HEK293 (cell line): ENCODE measurements at regions not wholly inside any gene's neighbourhood (a gene's known extent, or its start where the extent isn't known, plus 50 kb on each side); places are given as distances from the start of the nearest gene placed in this dataset.

Source experiments
- CTCF ChIA-PET: fragments of 350-600 bp; formaldehyde crosslinking; extraction: SDS; loops from one replicate; lab custom pipeline; 2021; ENCODE audit warnings: antibody characterized with exemption; lab: Yijun Ruan, JAX
- POLR2A ChIA-PET: fragments of 300-600 bp; formaldehyde crosslinking; extraction: SDS; loops from one replicate; lab custom pipeline; 2020; ENCODE audit warnings: antibody characterized with exemption, inconsistent platforms; lab: Yijun Ruan, JAX
- H3K27ac ChIP-seq: fragments of 200-500 bp; sonication (Bioruptor generic); 2 replicates; pipeline ENCODE4 v1.5.1; 2014; ENCODE audit warnings: low read depth, low read length, control low read depth, inconsistent platforms; ENCODE audit errors: extremely low read depth
- H3K36me3 ChIP-seq, 2 experiments: fragments of 200-500 bp in 1 of 2; sonication (Bioruptor generic) in 1 of 2; 1 replicate in 1 of 2; 2 replicates in 1 of 2; pipeline ENCODE4 v1.5.1; 2014 to 2017; ENCODE audit warnings: inconsistent platforms in 2 of 2, low read length in 2 of 2; ENCODE audit not compliant: control insufficient read depth in 2 of 2, insufficient read depth in 1 of 2
- H3K4me1 ChIP-seq: fragments of 200-500 bp; sonication (Bioruptor generic); 2 replicates; pipeline ENCODE4 v1.5.1; 2014; ENCODE audit warnings: mild to moderate bottlenecking, low read length, inconsistent platforms; ENCODE audit not compliant: control insufficient read depth, insufficient read depth
- H3K4me3 ChIP-seq: 2 replicates; pipeline ENCODE4 v1.5.1; 2011; ENCODE audit warnings: low read depth, mild to moderate bottlenecking, control low read depth, low read length, moderate library complexity
- H3K9me3 ChIP-seq: fragments of 200-500 bp; sonication (Bioruptor generic); 2 replicates; pipeline ENCODE4 v1.5.1; 2014; ENCODE audit warnings: low read depth, low read length, inconsistent platforms; ENCODE audit not compliant: control insufficient read depth, insufficient read depth
- GLIS2 ChIP-seq: fragments of 450-650 bp; formaldehyde crosslinking; IDR thresholded peaks from 2 replicates; pipeline ENCODE4 v1.5.1; 2016; ENCODE audit warnings: missing biosample characterization, missing genetic modification characterization
- MEIS1 ChIP-seq: sonication (generic); formaldehyde crosslinking; IDR thresholded peaks from 2 replicates; pipeline ENCODE4 v1.8.1; 2022; ENCODE audit warnings: missing genetic modification reagents, mild to moderate bottlenecking, borderline replicate concordance
- SCRT2 ChIP-seq: fragments of 450-650 bp; formaldehyde crosslinking; IDR thresholded peaks from 2 replicates; pipeline ENCODE4 v1.5.1; 2016; ENCODE audit warnings: missing biosample characterization, missing genetic modification characterization
- ZNF175 ChIP-seq: fragments of 450-650 bp; formaldehyde crosslinking; IDR thresholded peaks from 2 replicates; pipeline ENCODE4 v1.5.1; 2016; ENCODE audit warnings: missing biosample characterization, missing genetic modification characterization
- ZNF19 ChIP-seq: fragments of 450-650 bp; formaldehyde crosslinking; IDR thresholded peaks from 2 replicates; pipeline ENCODE4; 2016; ENCODE audit warnings: missing biosample characterization, missing genetic modification characterization, low read depth
- ZNF2 ChIP-seq: fragments of 450-650 bp; formaldehyde crosslinking; IDR thresholded peaks from 2 replicates; pipeline ENCODE4 v1.5.1; 2016; ENCODE audit warnings: missing biosample characterization, missing genetic modification characterization
- ZNF510 ChIP-seq: fragments of 450-650 bp; formaldehyde crosslinking; IDR thresholded peaks from 2 replicates; pipeline ENCODE4 v1.5.1; 2018; ENCODE audit warnings: mild to moderate bottlenecking, missing genetic modification characterization, missing biosample characterization; ENCODE audit not compliant: insufficient replicate concordance
- ZNF530 ChIP-seq: fragments of 450-650 bp; formaldehyde crosslinking; IDR thresholded peaks from 2 replicates; pipeline ENCODE4 v1.5.1; 2016; ENCODE audit warnings: low read depth, missing biosample characterization, missing genetic modification characterization
- ZNF544 ChIP-seq: fragments of 450-650 bp; formaldehyde crosslinking; IDR thresholded peaks from 2 replicates; pipeline ENCODE4 v1.5.0; 2017; ENCODE audit warnings: missing biosample characterization, missing genetic modification characterization
- ZNF623 ChIP-seq: fragments of 450-650 bp; formaldehyde crosslinking; IDR thresholded peaks from 2 replicates; pipeline ENCODE4 v1.5.1; 2016; ENCODE audit warnings: missing biosample characterization, missing genetic modification characterization
- ZNF654 ChIP-seq: fragments of 450-650 bp; formaldehyde crosslinking; IDR thresholded peaks from 2 replicates; pipeline ENCODE4 v1.5.1; 2016; ENCODE audit warnings: low read depth, missing biosample characterization, missing genetic modification characterization
- ZNF785 ChIP-seq: fragments of 450-650 bp; formaldehyde crosslinking; IDR thresholded peaks from 2 replicates; pipeline ENCODE4 v1.5.1; 2016; ENCODE audit warnings: missing biosample characterization, missing genetic modification characterization
- ZNF843 ChIP-seq: fragments of 450-650 bp; formaldehyde crosslinking; IDR thresholded peaks from 2 replicates; pipeline ENCODE4 v1.5.1; 2016; ENCODE audit warnings: missing biosample characterization, missing genetic modification characterization
- ZSCAN16 ChIP-seq: fragments of 450-650 bp; formaldehyde crosslinking; IDR thresholded peaks from 2 replicates; pipeline ENCODE4 v1.5.1; 2016; ENCODE audit warnings: missing biosample characterization, missing genetic modification characterization
- TF ChIP-seq, protein P1 (sequence below): fragments of 450-650 bp; formaldehyde crosslinking; conservative IDR thresholded peaks from 2 replicates; pipeline ENCODE4 v1.5.1; 2016; ENCODE audit warnings: low read depth, missing biosample characterization, missing genetic modification characterization
- TF ChIP-seq, protein P2 (sequence below): fragments of 450-650 bp; formaldehyde crosslinking; IDR thresholded peaks from 2 replicates; pipeline ENCODE4 v1.5.1; 2016; ENCODE audit warnings: missing biosample characterization, missing genetic modification characterization
- TF ChIP-seq, protein P3 (sequence below): fragments of 450-650 bp; formaldehyde crosslinking; IDR thresholded peaks from 2 replicates; pipeline ENCODE4 v1.5.1; 2016; ENCODE audit warnings: missing biosample characterization, missing genetic modification characterization
- TF ChIP-seq, protein P4 (sequence below): fragments of 450-650 bp; formaldehyde crosslinking; IDR thresholded peaks from 2 replicates; pipeline ENCODE4 v1.5.1; 2016; ENCODE audit warnings: missing biosample characterization, missing genetic modification characterization, borderline replicate concordance
- TF ChIP-seq, protein P5 (sequence below): fragments of 450-650 bp; IDR thresholded peaks from 2 replicates; pipeline ENCODE4 v1.5.1; 2018; ENCODE audit warnings: missing biosample characterization, missing genetic modification characterization

DNA sequence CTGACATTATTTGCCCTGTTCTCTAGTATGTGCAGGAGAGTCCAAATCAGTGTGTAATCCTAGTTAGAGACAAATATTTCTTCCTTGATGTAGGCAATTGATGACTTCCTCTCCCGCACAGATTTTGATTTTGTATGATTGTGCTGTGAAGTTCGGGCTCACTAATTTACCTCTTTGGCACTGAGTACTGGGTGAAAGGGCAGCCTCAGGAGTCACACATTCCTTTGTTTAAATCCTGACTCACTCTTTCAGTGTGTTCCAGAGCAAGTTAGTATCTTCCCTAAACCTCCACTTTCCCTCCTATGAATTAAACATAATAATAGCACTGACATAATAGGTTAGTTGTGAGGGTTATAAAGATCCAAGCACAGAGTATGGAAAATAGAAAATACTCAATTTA lies 269.7 kb downstream of the ISL1 start:
- POLR2A ChIA-PET, result no interaction called here
- H3K4me3 ChIP-seq, result no peak overlapping the region
- no peaks in the 10 kb centered on the region for H3K9me3 ChIP-seq
- H3K27ac ChIP-seq, result no peak overlapping the region
- H3K4me1 ChIP-seq, result peaks cover 4% of the 10 kb centered on the region; the same call in 1 of the 2 replicates
- no peaks in the 10 kb centered on the region for H3K36me3 ChIP-seq
- CTCF ChIA-PET, result interaction anchor here (0.8 kb wide), 1 partner anchor 326 kb away, joined by 3 read pairs; no protein-coding TSS in a partner anchor
- no peak for TF ChIP-seq ZNF19
- TF ChIP-seq, protein P1, sequence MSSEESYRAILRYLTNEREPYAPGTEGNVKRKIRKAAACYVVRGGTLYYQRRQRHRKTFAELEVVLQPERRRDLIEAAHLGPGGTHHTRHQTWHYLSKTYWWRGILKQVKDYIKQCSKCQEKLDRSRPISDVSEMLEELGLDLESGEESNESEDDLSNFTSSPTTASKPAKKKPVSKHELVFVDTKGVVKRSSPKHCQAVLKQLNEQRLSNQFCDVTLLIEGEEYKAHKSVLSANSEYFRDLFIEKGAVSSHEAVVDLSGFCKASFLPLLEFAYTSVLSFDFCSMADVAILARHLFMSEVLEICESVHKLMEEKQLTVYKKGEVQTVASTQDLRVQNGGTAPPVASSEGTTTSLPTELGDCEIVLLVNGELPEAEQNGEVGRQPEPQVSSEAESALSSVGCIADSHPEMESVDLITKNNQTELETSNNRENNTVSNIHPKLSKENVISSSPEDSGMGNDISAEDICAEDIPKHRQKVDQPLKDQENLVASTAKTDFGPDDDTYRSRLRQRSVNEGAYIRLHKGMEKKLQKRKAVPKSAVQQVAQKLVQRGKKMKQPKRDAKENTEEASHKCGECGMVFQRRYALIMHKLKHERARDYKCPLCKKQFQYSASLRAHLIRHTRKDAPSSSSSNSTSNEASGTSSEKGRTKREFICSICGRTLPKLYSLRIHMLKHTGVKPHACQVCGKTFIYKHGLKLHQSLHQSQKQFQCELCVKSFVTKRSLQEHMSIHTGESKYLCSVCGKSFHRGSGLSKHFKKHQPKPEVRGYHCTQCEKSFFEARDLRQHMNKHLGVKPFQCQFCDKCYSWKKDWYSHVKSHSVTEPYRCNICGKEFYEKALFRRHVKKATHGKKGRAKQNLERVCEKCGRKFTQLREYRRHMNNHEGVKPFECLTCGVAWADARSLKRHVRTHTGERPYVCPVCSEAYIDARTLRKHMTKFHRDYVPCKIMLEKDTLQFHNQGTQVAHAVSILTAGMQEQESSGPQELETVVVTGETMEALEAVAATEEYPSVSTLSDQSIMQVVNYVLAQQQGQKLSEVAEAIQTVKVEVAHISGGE (tag by site-specific recombination), result no peak
- TF ChIP-seq ZNF2 (tag by site-specific recombination), result no peak
- TF ChIP-seq ZNF785, result no peak
- no peak for TF ChIP-seq ZNF843 (tag by site-specific recombination)
- TF ChIP-seq ZNF623 (tag by site-specific recombination), result no peak
- TF ChIP-seq, protein P2, sequence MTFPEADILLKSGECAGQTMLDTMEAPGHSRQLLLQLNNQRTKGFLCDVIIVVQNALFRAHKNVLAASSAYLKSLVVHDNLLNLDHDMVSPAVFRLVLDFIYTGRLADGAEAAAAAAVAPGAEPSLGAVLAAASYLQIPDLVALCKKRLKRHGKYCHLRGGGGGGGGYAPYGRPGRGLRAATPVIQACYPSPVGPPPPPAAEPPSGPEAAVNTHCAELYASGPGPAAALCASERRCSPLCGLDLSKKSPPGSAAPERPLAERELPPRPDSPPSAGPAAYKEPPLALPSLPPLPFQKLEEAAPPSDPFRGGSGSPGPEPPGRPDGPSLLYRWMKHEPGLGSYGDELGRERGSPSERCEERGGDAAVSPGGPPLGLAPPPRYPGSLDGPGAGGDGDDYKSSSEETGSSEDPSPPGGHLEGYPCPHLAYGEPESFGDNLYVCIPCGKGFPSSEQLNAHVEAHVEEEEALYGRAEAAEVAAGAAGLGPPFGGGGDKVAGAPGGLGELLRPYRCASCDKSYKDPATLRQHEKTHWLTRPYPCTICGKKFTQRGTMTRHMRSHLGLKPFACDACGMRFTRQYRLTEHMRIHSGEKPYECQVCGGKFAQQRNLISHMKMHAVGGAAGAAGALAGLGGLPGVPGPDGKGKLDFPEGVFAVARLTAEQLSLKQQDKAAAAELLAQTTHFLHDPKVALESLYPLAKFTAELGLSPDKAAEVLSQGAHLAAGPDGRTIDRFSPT (tag by site-specific recombination), result no peak
- TF ChIP-seq, protein P3, sequence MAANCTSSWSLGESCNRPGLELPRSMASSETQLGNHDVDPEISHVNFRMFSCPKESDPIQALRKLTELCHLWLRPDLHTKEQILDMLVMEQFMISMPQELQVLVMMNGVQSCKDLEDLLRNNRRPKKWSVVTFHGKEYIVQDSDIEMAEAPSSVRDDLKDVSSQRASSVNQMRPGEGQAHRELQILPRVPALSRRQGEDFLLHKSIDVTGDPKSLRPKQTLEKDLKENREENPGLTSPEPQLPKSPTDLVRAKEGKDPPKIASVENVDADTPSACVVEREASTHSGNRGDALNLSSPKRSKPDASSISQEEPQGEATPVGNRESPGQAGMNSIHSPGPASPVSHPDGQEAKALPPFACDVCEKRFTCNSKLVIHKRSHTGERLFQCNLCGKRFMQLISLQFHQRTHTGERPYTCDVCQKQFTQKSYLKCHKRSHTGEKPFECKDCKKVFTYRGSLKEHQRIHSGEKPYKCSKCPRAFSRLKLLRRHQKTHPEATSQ (tag by site-specific recombination), result no peak
- TF ChIP-seq, protein P4, sequence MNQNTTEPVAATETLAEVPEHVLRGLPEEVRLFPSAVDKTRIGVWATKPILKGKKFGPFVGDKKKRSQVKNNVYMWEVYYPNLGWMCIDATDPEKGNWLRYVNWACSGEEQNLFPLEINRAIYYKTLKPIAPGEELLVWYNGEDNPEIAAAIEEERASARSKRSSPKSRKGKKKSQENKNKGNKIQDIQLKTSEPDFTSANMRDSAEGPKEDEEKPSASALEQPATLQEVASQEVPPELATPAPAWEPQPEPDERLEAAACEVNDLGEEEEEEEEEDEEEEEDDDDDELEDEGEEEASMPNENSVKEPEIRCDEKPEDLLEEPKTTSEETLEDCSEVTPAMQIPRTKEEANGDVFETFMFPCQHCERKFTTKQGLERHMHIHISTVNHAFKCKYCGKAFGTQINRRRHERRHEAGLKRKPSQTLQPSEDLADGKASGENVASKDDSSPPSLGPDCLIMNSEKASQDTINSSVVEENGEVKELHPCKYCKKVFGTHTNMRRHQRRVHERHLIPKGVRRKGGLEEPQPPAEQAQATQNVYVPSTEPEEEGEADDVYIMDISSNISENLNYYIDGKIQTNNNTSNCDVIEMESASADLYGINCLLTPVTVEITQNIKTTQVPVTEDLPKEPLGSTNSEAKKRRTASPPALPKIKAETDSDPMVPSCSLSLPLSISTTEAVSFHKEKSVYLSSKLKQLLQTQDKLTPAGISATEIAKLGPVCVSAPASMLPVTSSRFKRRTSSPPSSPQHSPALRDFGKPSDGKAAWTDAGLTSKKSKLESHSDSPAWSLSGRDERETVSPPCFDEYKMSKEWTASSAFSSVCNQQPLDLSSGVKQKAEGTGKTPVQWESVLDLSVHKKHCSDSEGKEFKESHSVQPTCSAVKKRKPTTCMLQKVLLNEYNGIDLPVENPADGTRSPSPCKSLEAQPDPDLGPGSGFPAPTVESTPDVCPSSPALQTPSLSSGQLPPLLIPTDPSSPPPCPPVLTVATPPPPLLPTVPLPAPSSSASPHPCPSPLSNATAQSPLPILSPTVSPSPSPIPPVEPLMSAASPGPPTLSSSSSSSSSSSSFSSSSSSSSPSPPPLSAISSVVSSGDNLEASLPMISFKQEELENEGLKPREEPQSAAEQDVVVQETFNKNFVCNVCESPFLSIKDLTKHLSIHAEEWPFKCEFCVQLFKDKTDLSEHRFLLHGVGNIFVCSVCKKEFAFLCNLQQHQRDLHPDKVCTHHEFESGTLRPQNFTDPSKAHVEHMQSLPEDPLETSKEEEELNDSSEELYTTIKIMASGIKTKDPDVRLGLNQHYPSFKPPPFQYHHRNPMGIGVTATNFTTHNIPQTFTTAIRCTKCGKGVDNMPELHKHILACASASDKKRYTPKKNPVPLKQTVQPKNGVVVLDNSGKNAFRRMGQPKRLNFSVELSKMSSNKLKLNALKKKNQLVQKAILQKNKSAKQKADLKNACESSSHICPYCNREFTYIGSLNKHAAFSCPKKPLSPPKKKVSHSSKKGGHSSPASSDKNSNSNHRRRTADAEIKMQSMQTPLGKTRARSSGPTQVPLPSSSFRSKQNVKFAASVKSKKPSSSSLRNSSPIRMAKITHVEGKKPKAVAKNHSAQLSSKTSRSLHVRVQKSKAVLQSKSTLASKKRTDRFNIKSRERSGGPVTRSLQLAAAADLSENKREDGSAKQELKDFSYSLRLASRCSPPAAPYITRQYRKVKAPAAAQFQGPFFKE (tag by site-specific recombination), result no peak
- TF ChIP-seq GLIS2 (tag by site-specific recombination), result no peak
- no peak for TF ChIP-seq ZNF544
- TF ChIP-seq, protein P5, sequence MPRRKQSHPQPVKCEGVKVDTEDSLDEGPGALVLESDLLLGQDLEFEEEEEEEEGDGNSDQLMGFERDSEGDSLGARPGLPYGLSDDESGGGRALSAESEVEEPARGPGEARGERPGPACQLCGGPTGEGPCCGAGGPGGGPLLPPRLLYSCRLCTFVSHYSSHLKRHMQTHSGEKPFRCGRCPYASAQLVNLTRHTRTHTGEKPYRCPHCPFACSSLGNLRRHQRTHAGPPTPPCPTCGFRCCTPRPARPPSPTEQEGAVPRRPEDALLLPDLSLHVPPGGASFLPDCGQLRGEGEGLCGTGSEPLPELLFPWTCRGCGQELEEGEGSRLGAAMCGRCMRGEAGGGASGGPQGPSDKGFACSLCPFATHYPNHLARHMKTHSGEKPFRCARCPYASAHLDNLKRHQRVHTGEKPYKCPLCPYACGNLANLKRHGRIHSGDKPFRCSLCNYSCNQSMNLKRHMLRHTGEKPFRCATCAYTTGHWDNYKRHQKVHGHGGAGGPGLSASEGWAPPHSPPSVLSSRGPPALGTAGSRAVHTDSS (tag by site-specific recombination), result no peak
- TF ChIP-seq ZNF510 (tag by site-specific recombination), result no peak
- no peak for TF ChIP-seq ZNF530
- no peak for TF ChIP-seq ZSCAN16 (tag by site-specific recombination)
- TF ChIP-seq SCRT2 (tag by site-specific recombination), result no peak
- TF ChIP-seq MEIS1 (CRISPR knock-in tag), result no peak
- no peak for TF ChIP-seq ZNF175
- no peak for TF ChIP-seq ZNF654 (tag by site-specific recombination)
